HG02852 (cell line): ENCODE measurements at regions not wholly inside any gene's neighbourhood (a gene's known extent, or its start where the extent isn't known, plus 50 kb on each side); places are given as distances from the start of the nearest gene placed in this dataset.
"Not testable (repeated sequence)": the region's sequence is repeated elsewhere in the genome, so short reads cannot be mapped to it uniquely, and the experiment has no call there.

Experiments used
- ATAC-seq: cut with Tn5 transposase; IDR thresholded peaks from one replicate; pipeline ENCODE4 v1.9.1; 2021; ENCODE audit warnings: mild to moderate bottlenecking, moderate library complexity; ENCODE audit not compliant: unreplicated experiment

- ATAC-seq = not testable (repeated sequence)
These were observed 203.4 kb downstream of the DSC3 start for GRCh38 chr18:30839056-30839561.

GRCh38 chr18:30828700-30829099 lies 213.8 kb downstream of the DSC3 start:
- no peak for ATAC-seq

GRCh38 chr18:30819619-30820018 lies 222.9 kb downstream of the DSC3 start:
- ATAC-seq = no peak

- no peak for ATAC-seq
These were observed 228.1 kb downstream of the DSC3 start for GRCh38 chr18:30814446-30814845.

GRCh38 chr18:30811580-30811979 lies 231.0 kb downstream of the DSC3 start:
- no peak for ATAC-seq

GRCh38 chr18:30810580-30810979 lies 232.0 kb downstream of the DSC3 start:
- no peak for ATAC-seq

- ATAC-seq = no peak
These were observed 235.7 kb downstream of the DSC3 start for GRCh38 chr18:30806823-30807222.

GRCh38 chr18:30800800-30801199 lies 241.7 kb downstream of the DSC3 start:
- ATAC-seq = no peak

- ATAC-seq = no peak
These were observed 250.5 kb downstream of the DSC3 start for GRCh38 chr18:30792051-30792450.

- not testable (repeated sequence) for ATAC-seq
These were observed 254.0 kb downstream of the DSC3 start for GRCh38 chr18:30788411-30788991.

- no peak for ATAC-seq
These were observed 255.1 kb downstream of the DSC3 start for GRCh38 chr18:30787410-30787809.

- no peak for ATAC-seq
These were observed 260.9 kb downstream of the DSC3 start for GRCh38 chr18:30781601-30782000.

- ATAC-seq = no peak
These were observed 266.9 kb downstream of the DSC3 start for GRCh38 chr18:30775629-30776028.

GRCh38 chr18:30772170-30772569 lies 270.4 kb downstream of the DSC3 start:
- ATAC-seq = not testable (repeated sequence)

GRCh38 chr18:30766053-30766452 lies 276.5 kb downstream of the DSC3 start:
- no peak for ATAC-seq

GRCh38 chr18:30765247-30765646 lies 277.3 kb downstream of the DSC3 start:
- ATAC-seq = no peak

GRCh38 chr18:30763902-30764350 lies 278.6 kb downstream of the DSC3 start:
- ATAC-seq = no peak

- ATAC-seq = no peak
These were observed 287.7 kb downstream of the DSC3 start for GRCh38 chr18:30754846-30755245.

- no peak for ATAC-seq
These were observed 294.0 kb downstream of the DSC3 start for GRCh38 chr18:30748541-30748940.

- no peak for ATAC-seq
These were observed 296.3 kb downstream of the DSC3 start for GRCh38 chr18:30746224-30746623.

- no peak for ATAC-seq
These were observed 299.5 kb downstream of the DSC3 start for GRCh38 chr18:30743033-30743432.

- no peak for ATAC-seq
These were observed 311.6 kb downstream of the DSC3 start for GRCh38 chr18:30730915-30731314.

GRCh38 chr18:30727849-30728248 lies 314.7 kb downstream of the DSC3 start:
- ATAC-seq = no peak
